Fibroblast of lung (primary cell): ENCODE measurements at regions not wholly inside any gene's neighbourhood (a gene's known extent, or its start where the extent isn't known, plus 50 kb on each side); places are given as distances from the start of the nearest gene placed in this dataset.

Experiments
- EZH2 ChIP-seq: IDR thresholded peaks from 2 replicates; pipeline ENCODE4 v1.5.1; 2012; ENCODE audit warnings: low read length, control low read depth, mild to moderate bottlenecking; ENCODE audit errors: missing control alignments
- TF ChIP-seq, protein P1 (sequence below), 2 donors: IDR thresholded peaks in 1 of 2; conservative IDR thresholded peaks in 1 of 2; 1 replicate in 1 of 2; 2 replicates in 1 of 2; pipeline ENCODE4 v1.5.1; 2011 to 2012; ENCODE audit warnings: low read length in 2 of 2, control low read depth in 1 of 2, inconsistent platforms in 1 of 2, low read depth in 1 of 2, mild to moderate bottlenecking in 1 of 2

DNA sequence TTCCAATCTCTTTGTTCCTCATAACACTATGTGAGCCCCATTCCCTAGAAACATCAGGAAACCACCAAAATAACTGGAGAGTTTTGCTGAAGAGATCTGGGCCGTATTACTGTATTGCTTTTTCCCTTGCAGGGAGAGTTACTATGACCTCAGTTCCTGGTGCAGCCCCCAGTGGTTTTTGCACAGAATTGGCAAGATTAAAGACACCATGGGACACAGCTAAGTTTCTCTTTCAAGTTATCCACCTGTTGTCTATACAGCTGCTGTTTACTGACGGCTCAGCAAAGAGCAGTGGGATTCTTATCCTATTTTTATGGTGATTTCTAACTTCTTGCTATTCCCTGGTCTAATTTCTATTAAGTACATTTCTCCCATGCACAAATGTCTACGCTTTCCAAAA lies 77.1 kb upstream of the SLC35F4 start:
- no peak for TF ChIP-seq EZH2
- TF ChIP-seq, protein P1, sequence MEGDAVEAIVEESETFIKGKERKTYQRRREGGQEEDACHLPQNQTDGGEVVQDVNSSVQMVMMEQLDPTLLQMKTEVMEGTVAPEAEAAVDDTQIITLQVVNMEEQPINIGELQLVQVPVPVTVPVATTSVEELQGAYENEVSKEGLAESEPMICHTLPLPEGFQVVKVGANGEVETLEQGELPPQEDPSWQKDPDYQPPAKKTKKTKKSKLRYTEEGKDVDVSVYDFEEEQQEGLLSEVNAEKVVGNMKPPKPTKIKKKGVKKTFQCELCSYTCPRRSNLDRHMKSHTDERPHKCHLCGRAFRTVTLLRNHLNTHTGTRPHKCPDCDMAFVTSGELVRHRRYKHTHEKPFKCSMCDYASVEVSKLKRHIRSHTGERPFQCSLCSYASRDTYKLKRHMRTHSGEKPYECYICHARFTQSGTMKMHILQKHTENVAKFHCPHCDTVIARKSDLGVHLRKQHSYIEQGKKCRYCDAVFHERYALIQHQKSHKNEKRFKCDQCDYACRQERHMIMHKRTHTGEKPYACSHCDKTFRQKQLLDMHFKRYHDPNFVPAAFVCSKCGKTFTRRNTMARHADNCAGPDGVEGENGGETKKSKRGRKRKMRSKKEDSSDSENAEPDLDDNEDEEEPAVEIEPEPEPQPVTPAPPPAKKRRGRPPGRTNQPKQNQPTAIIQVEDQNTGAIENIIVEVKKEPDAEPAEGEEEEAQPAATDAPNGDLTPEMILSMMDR (conservative IDR thresholded peaks at IDR 0.05 in 1 of 2, IDR thresholded peaks at IDR 0.05 in 1 of 2; ENCODE audit: low read depth in 1 of 2, low read length in 2 of 2), result no peak
